ENCODE measurements at regions not wholly inside any gene's neighbourhood (a gene's known extent, or its start where the extent isn't known, plus 50 kb on each side); places are given as distances from the start of the nearest gene placed in this dataset.

- TF ChIP-seq FOXM1 (IDR thresholded peaks at IDR 0.05; ENCODE audit: borderline replicate concordance, low read depth) (no peak), YY1 (IDR thresholded peaks at IDR 0.05; ENCODE audit: low read depth) (no peak), CREB1 (IDR thresholded peaks at IDR 0.05; ENCODE audit: low read depth) (no peak), NFIC (IDR thresholded peaks at IDR 0.05) (no peak), REST (IDR thresholded peaks at IDR 0.05; ENCODE audit: low read depth) (no peak), ZBTB7A (IDR thresholded peaks at IDR 0.05; ENCODE audit: low read depth) (no peak), TCF12 (IDR thresholded peaks at IDR 0.05; ENCODE audit: low read depth) (no peak), MAX (IDR thresholded peaks at IDR 0.05) (no peak)
These were observed 664.3 kb downstream of the ADGRL2 start for GRCh38 chr1:82465024-82465423.

GRCh38 chr1:82464362-82465001 lies 663.7 kb downstream of the ADGRL2 start:
- TF ChIP-seq CEBPB (IDR thresholded peaks at IDR 0.05), result no peak
- no peak for TF ChIP-seq EGR1 (IDR thresholded peaks at IDR 0.05)
- TF ChIP-seq TAF1 (IDR thresholded peaks at IDR 0.05; ENCODE audit: low read depth), result no peak
- TF ChIP-seq YY1 (IDR thresholded peaks at IDR 0.05; ENCODE audit: low read depth), result no peak
- no peak for TF ChIP-seq TEAD4 (IDR thresholded peaks at IDR 0.05)
- TF ChIP-seq ZBTB7A (IDR thresholded peaks at IDR 0.05; ENCODE audit: low read depth), result no peak
- TF ChIP-seq EP300 (IDR thresholded peaks at IDR 0.05; ENCODE audit: borderline replicate concordance), result no peak
- no peak for TF ChIP-seq RAD21 (IDR thresholded peaks at IDR 0.05; ENCODE audit: low read depth)
- TF ChIP-seq CREB1 (IDR thresholded peaks at IDR 0.05; ENCODE audit: low read depth), result no peak
- TF ChIP-seq NFIC (IDR thresholded peaks at IDR 0.05), result no peak
- TF ChIP-seq, protein P1, sequence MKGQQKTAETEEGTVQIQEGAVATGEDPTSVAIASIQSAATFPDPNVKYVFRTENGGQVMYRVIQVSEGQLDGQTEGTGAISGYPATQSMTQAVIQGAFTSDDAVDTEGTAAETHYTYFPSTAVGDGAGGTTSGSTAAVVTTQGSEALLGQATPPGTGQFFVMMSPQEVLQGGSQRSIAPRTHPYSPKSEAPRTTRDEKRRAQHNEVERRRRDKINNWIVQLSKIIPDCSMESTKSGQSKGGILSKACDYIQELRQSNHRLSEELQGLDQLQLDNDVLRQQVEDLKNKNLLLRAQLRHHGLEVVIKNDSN (IDR thresholded peaks at IDR 0.05), result no peak

- TF ChIP-seq RAD21 (IDR thresholded peaks at IDR 0.05; ENCODE audit: low read depth) (no peak), TEAD4 (IDR thresholded peaks at IDR 0.05) (no peak), EGR1 (IDR thresholded peaks at IDR 0.05) (no peak), CEBPB (IDR thresholded peaks at IDR 0.05) (no peak), FOXM1 (IDR thresholded peaks at IDR 0.05; ENCODE audit: borderline replicate concordance, low read depth) (no peak), EP300 (IDR thresholded peaks at IDR 0.05; ENCODE audit: borderline replicate concordance) (no peak), YY1 (IDR thresholded peaks at IDR 0.05; ENCODE audit: low read depth) (no peak), REST (IDR thresholded peaks at IDR 0.05; ENCODE audit: low read depth) (no peak), CREB1 (IDR thresholded peaks at IDR 0.05; ENCODE audit: low read depth) (no peak), ZBTB7A (IDR thresholded peaks at IDR 0.05; ENCODE audit: low read depth) (no peak), MAX (IDR thresholded peaks at IDR 0.05) (no peak), TCF12 (IDR thresholded peaks at IDR 0.05; ENCODE audit: low read depth) (no peak), TAF1 (IDR thresholded peaks at IDR 0.05; ENCODE audit: low read depth) (no peak), NFIC (IDR thresholded peaks at IDR 0.05) (no peak)
- TF ChIP-seq, protein P1 (IDR thresholded peaks at IDR 0.05), result no peak
These were observed 663.2 kb downstream of the ADGRL2 start for GRCh38 chr1:82463951-82464350.

- no peak for TF ChIP-seq EP300 (IDR thresholded peaks at IDR 0.05; ENCODE audit: borderline replicate concordance)
- TF ChIP-seq CEBPB (IDR thresholded peaks at IDR 0.05), result no peak
- no peak for TF ChIP-seq REST (IDR thresholded peaks at IDR 0.05; ENCODE audit: low read depth)
- TF ChIP-seq CREB1 (IDR thresholded peaks at IDR 0.05; ENCODE audit: low read depth), result no peak
- TF ChIP-seq EGR1 (IDR thresholded peaks at IDR 0.05), result no peak
- TF ChIP-seq TAF1 (IDR thresholded peaks at IDR 0.05; ENCODE audit: low read depth), result no peak
These were observed 661.6 kb downstream of the ADGRL2 start for GRCh38 chr1:82462366-82462765.

Measured in Ishikawa (cell line).